Fibroblast of mammary gland (primary cell): ENCODE measurements at regions not wholly inside any gene's neighbourhood (a gene's known extent, or its start where the extent isn't known, plus 50 kb on each side); places are given as distances from the start of the nearest gene placed in this dataset.

Experiments
- DNase-seq: peaks from one replicate; pipeline ENCODE4 v3.0.0-alpha.2; 2010; ENCODE audit warnings: low read depth
- H3K4me3 ChIP-seq: 2 replicates; pipeline ENCODE4 v1.5.1; 2011; ENCODE audit warnings: low read depth, mild to moderate bottlenecking, low read length, moderate library complexity; ENCODE audit not compliant: control insufficient read depth
- TF ChIP-seq, protein P1 (sequence below): conservative IDR thresholded peaks from 2 replicates; pipeline ENCODE4 v1.5.1; 2011; ENCODE audit warnings: low read depth, low read length, inconsistent platforms; ENCODE audit not compliant: control insufficient read depth, insufficient read depth

GRCh38 chr11:111444040-111444439 is 65.0 kb upstream of the POU2AF1 start:
- DNase-seq: no peak
- TF ChIP-seq, protein P1, sequence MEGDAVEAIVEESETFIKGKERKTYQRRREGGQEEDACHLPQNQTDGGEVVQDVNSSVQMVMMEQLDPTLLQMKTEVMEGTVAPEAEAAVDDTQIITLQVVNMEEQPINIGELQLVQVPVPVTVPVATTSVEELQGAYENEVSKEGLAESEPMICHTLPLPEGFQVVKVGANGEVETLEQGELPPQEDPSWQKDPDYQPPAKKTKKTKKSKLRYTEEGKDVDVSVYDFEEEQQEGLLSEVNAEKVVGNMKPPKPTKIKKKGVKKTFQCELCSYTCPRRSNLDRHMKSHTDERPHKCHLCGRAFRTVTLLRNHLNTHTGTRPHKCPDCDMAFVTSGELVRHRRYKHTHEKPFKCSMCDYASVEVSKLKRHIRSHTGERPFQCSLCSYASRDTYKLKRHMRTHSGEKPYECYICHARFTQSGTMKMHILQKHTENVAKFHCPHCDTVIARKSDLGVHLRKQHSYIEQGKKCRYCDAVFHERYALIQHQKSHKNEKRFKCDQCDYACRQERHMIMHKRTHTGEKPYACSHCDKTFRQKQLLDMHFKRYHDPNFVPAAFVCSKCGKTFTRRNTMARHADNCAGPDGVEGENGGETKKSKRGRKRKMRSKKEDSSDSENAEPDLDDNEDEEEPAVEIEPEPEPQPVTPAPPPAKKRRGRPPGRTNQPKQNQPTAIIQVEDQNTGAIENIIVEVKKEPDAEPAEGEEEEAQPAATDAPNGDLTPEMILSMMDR: no peak
- H3K4me3 ChIP-seq: no peak overlapping the region

GRCh38 chr11:111443640-111444039 is 64.6 kb upstream of the POU2AF1 start:
- TF ChIP-seq, protein P1: no peak
- no peak overlapping the region for H3K4me3 ChIP-seq
- no peak for DNase-seq

DNA sequence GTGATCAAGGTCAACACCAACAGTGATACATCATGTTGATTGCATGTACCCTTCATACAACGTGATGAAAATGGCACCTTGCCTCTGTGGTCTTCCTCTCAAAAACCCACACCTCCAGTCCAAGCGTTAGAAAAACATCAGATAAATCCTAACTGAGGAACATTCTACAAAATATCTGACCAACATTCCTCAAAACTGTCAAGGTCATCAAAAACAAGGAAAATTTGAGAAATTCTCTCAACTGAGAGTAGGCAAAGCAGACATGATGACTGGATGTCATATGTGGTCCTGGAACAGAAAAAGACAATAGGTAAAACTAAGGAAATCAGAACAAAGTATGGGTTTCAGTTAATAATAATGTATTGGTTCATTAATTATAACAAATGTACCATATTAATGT is 64.0 kb upstream of the POU2AF1 start:
- TF ChIP-seq, protein P1: no peak
- no peak for DNase-seq
- no peak overlapping the region for H3K4me3 ChIP-seq

DNA sequence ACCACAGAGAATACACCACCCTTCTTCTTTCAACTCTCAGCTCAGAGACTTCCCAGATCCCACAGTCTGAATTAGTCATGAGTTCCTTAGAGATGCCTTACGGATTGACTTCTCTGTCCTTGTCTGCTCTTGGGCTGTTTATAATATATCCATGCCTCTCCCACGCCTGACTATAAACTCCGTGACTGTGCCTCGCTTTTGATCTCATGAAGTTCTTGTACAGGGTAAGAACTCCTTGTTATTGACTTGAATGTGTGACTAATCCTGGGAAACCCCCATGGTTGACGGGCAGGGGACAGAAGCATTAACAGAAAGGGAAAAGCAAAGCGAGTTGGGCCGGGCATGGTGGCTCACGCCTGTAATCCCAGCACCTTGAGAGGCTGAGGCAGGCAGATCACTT is 62.4 kb upstream of the POU2AF1 start:
- TF ChIP-seq, protein P1: no peak
- DNase-seq: peak; percentile 84

DNA sequence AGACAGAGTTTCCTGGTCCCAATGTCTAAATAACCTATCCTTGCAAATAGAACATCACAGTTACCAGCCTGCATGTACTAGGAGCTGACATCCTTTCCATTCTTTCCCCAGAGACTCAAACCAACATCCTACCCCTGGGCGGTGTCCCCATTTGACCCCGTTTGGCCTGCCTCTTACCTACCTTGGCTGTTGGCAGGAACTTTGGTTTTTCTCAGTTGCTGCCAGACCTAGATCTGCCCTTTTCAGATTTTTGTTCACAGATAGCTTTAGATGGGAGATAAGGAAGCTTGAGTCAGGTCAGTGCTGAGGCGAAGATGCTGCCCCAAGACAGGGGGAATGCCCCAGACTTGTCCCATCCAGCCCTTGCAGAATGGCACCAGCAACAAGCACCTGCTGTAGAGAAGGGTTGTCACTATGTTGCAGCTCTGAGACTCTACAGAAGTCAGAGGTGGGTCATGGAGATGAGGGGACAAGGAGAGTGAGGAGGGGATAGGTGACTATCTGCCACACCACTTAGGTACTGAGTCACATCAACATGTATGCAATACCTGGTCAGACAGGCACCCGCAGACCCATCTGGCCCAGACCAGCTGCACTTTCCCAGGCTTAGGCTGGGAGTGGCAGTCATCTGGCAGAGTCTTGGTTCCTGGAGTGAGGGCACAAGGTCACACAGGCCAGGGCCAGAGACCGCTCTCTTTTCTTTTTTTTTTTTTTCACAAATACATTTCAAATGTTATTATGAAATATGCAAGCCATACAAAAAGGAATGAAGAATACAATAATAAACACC is 61.5 kb upstream of the POU2AF1 start:
- TF ChIP-seq, protein P1: no peak

More for the DNA sequence above, 62.4 kb upstream of the POU2AF1 start:
- no peak overlapping the region for H3K4me3 ChIP-seq

GRCh38 chr11:111439901-111440300 is 60.8 kb upstream of the POU2AF1 start:
- H3K4me3 ChIP-seq: no peak overlapping the region
- TF ChIP-seq, protein P1: no peak
- DNase-seq: no peak

More for the DNA sequence above, 61.5 kb upstream of the POU2AF1 start:
- no peak for DNase-seq
- no peak overlapping the region for H3K4me3 ChIP-seq
